ENCODE measurements at regions not wholly inside any gene's neighbourhood (a gene's known extent, or its start where the extent isn't known, plus 50 kb on each side); places are given as distances from the start of the nearest gene placed in this dataset.

GRCh38 chr1:34405266-34405959 lies 228.7 kb downstream of the C1orf94 start:
- ATAC-seq (no peak), DNase-seq (ENCODE audit: low read depth, low spot score) (no peak)
- Histone ChIP-seq H3K27me3 (ENCODE audit: control insufficient read depth, insufficient read depth, low read length) (no peaks in the 10 kb centered on the region), H3K4me3 (ENCODE audit: low read depth in 2 of 2, low read length in 2 of 2) (no peak overlapping the region), H3K9me3 (ENCODE audit: control insufficient read depth, insufficient read depth, low read depth, low read length) (no peaks in the 10 kb centered on the region), H3K27ac (ENCODE audit: low read length) (no peak overlapping the region), H3K36me3 (ENCODE audit: control insufficient read depth, insufficient read depth, low read length) (no peaks in the 10 kb centered on the region), H3K4me1 (ENCODE audit: control insufficient read depth, insufficient read depth, low read length) (no peaks in the 10 kb centered on the region)
- intact Hi-C loops (cut with micrococcal nuclease; ENCODE audit: unreplicated experiment) (no loop called here), in situ Hi-C loops (cut with HindIII; ENCODE audit: low pct_unique_long_range_greater_than_20kb, low sequenced_read_pairs) (no loop called here)
- BruUV-seq (replicated peaks), result no TSS peak
- CTCF ChIA-PET, result no interaction called here
- TF ChIP-seq CTCF (IDR thresholded peaks at IDR 0.05) (no peak), POLR2AphosphoS5 (IDR thresholded peaks at IDR 0.05; ENCODE audit: low read depth, low read length) (no peak), SIN3A (IDR thresholded peaks at IDR 0.05; ENCODE audit: borderline replicate concordance, insufficient read depth, low read depth, low read length) (no peak), TCF7L2 (IDR thresholded peaks at IDR 0.05; ENCODE audit: low read depth, low read length) (no peak), REST (IDR thresholded peaks at IDR 0.05; ENCODE audit: insufficient read depth in 1 of 2, low read depth in 2 of 2, low read length in 1 of 2) (no peak)
- POLR2A ChIA-PET, result no interaction called here

GRCh38 chr1:34406377-34406776 lies 229.7 kb downstream of the C1orf94 start:
- intact Hi-C loops (cut with micrococcal nuclease; ENCODE audit: unreplicated experiment), result no loop called here
- POLR2A ChIA-PET, result no interaction called here
- Histone ChIP-seq H3K4me1 (ENCODE audit: control insufficient read depth, insufficient read depth, low read length) (no peaks in the 10 kb centered on the region), H3K36me3 (ENCODE audit: control insufficient read depth, insufficient read depth, low read length) (no peaks in the 10 kb centered on the region), H3K4me3 (ENCODE audit: low read depth in 2 of 2, low read length in 2 of 2) (no peak overlapping the region), H3K9me3 (ENCODE audit: control insufficient read depth, insufficient read depth, low read depth, low read length) (no peaks in the 10 kb centered on the region), H3K27me3 (ENCODE audit: control insufficient read depth, insufficient read depth, low read length) (no peaks in the 10 kb centered on the region), H3K27ac (ENCODE audit: low read length) (no peak overlapping the region)
- ATAC-seq (no peak), DNase-seq (ENCODE audit: low read depth, low spot score) (no peak)
- in situ Hi-C loops (cut with HindIII; ENCODE audit: low pct_unique_long_range_greater_than_20kb, low sequenced_read_pairs), result no loop called here
- BruUV-seq (replicated peaks), result no TSS peak
- TF ChIP-seq REST (IDR thresholded peaks at IDR 0.05; ENCODE audit: insufficient read depth in 1 of 2, low read depth in 2 of 2, low read length in 1 of 2) (no peak), SIN3A (IDR thresholded peaks at IDR 0.05; ENCODE audit: borderline replicate concordance, insufficient read depth, low read depth, low read length) (no peak)
- CTCF ChIA-PET, result no interaction called here

Data from Panc1 (cell line).